ENCODE measurements at regions not wholly inside any gene's neighbourhood (a gene's known extent, or its start where the extent isn't known, plus 50 kb on each side); places are given as distances from the start of the nearest gene placed in this dataset.
"Not testable (repeated sequence)": the region's sequence is repeated elsewhere in the genome, so short reads cannot be mapped to it uniquely, and the experiment has no call there.

- Histone ChIP-seq H3K9me3 (ENCODE audit: control insufficient read depth, low read length) (no peaks in the 10 kb centered on the region), H3K9ac (ENCODE audit: low read length) (no peak overlapping the region), H3K36me3 (ENCODE audit: control insufficient read depth, insufficient read depth, low read length) (no peaks in the 10 kb centered on the region), H3K4me3 (ENCODE audit: low read length) (no peak overlapping the region), H3K27me3 (ENCODE audit: control insufficient read depth, insufficient read depth, low read length) (peaks cover 17% of the 10 kb centered on the region), H3K4me1 (ENCODE audit: control insufficient read depth, insufficient read depth, low read length) (peaks cover 17% of the 10 kb centered on the region)
Measured at GRCh38 chr11:129705933-129706332, 109.7 kb upstream of the TMEM45B start.

- Histone ChIP-seq H3K9me3 (ENCODE audit: control insufficient read depth, low read length) (no peaks in the 10 kb centered on the region), H3K9ac (ENCODE audit: low read length) (no peak overlapping the region), H3K36me3 (ENCODE audit: control insufficient read depth, insufficient read depth, low read length) (no peaks in the 10 kb centered on the region), H3K27me3 (ENCODE audit: control insufficient read depth, insufficient read depth, low read length) (peaks cover 6% of the 10 kb centered on the region), H3K4me3 (ENCODE audit: low read length) (no peak overlapping the region), H3K4me1 (ENCODE audit: control insufficient read depth, insufficient read depth, low read length) (peaks cover 2% of the 10 kb centered on the region)
Measured at GRCh38 chr11:129709801-129710398, 105.7 kb upstream of the TMEM45B start.

GRCh38 chr11:129710423-129710822 is 105.2 kb upstream of the TMEM45B start:
- no peaks in the 10 kb centered on the region for H3K36me3 ChIP-seq (ENCODE audit: control insufficient read depth, insufficient read depth, low read length)
- no peak overlapping the region for H3K9ac ChIP-seq (ENCODE audit: low read length)
- no peaks in the 10 kb centered on the region for H3K9me3 ChIP-seq (ENCODE audit: control insufficient read depth, low read length)
- no peak overlapping the region for H3K4me3 ChIP-seq (ENCODE audit: low read length)
- no peaks in the 10 kb centered on the region for H3K4me1 ChIP-seq (ENCODE audit: control insufficient read depth, insufficient read depth, low read length)
- H3K27me3 ChIP-seq (ENCODE audit: control insufficient read depth, insufficient read depth, low read length) = peaks cover 6% of the 10 kb centered on the region

GRCh38 chr11:129711760-129712159 is 103.9 kb upstream of the TMEM45B start:
- Histone ChIP-seq H3K27me3 (ENCODE audit: control insufficient read depth, insufficient read depth, low read length) (peaks cover 6% of the 10 kb centered on the region), H3K9ac (ENCODE audit: low read length) (no peak overlapping the region), H3K9me3 (ENCODE audit: control insufficient read depth, low read length) (no peaks in the 10 kb centered on the region), H3K4me3 (ENCODE audit: low read length) (no peak overlapping the region), H3K4me1 (ENCODE audit: control insufficient read depth, insufficient read depth, low read length) (no peaks in the 10 kb centered on the region), H3K36me3 (ENCODE audit: control insufficient read depth, insufficient read depth, low read length) (no peaks in the 10 kb centered on the region)

- not testable (repeated sequence) for H3K4me1 ChIP-seq (ENCODE audit: control insufficient read depth, insufficient read depth, low read length); H3K9ac ChIP-seq (ENCODE audit: low read length); H3K36me3 ChIP-seq (ENCODE audit: control insufficient read depth, insufficient read depth, low read length); H3K9me3 ChIP-seq (ENCODE audit: control insufficient read depth, low read length); H3K27me3 ChIP-seq (ENCODE audit: control insufficient read depth, insufficient read depth, low read length); H3K4me3 ChIP-seq (ENCODE audit: low read length)
Measured at GRCh38 chr11:129712486-129713240, 103.0 kb upstream of the TMEM45B start.

- H3K9me3 ChIP-seq (ENCODE audit: control insufficient read depth, low read length) = no peaks in the 10 kb centered on the region
- H3K27me3 ChIP-seq (ENCODE audit: control insufficient read depth, insufficient read depth, low read length) = no peaks in the 10 kb centered on the region
- H3K4me1 ChIP-seq (ENCODE audit: control insufficient read depth, insufficient read depth, low read length) = no peaks in the 10 kb centered on the region
- no peak overlapping the region for H3K9ac ChIP-seq (ENCODE audit: low read length)
- no peaks in the 10 kb centered on the region for H3K36me3 ChIP-seq (ENCODE audit: control insufficient read depth, insufficient read depth, low read length)
- H3K4me3 ChIP-seq (ENCODE audit: low read length) = no peak overlapping the region
Measured at GRCh38 chr11:129719037-129719436, 96.6 kb upstream of the TMEM45B start.

GRCh38 chr11:129720156-129720555 is 95.5 kb upstream of the TMEM45B start:
- H3K9me3 ChIP-seq (ENCODE audit: control insufficient read depth, low read length) = no peaks in the 10 kb centered on the region
- no peaks in the 10 kb centered on the region for H3K4me1 ChIP-seq (ENCODE audit: control insufficient read depth, insufficient read depth, low read length)
- H3K36me3 ChIP-seq (ENCODE audit: control insufficient read depth, insufficient read depth, low read length) = no peaks in the 10 kb centered on the region
- H3K9ac ChIP-seq (ENCODE audit: low read length) = no peak overlapping the region
- H3K4me3 ChIP-seq (ENCODE audit: low read length) = no peak overlapping the region
- no peaks in the 10 kb centered on the region for H3K27me3 ChIP-seq (ENCODE audit: control insufficient read depth, insufficient read depth, low read length)

- Histone ChIP-seq H3K27me3 (ENCODE audit: control insufficient read depth, insufficient read depth, low read length) (no peaks in the 10 kb centered on the region), H3K36me3 (ENCODE audit: control insufficient read depth, insufficient read depth, low read length) (no peaks in the 10 kb centered on the region), H3K9me3 (ENCODE audit: control insufficient read depth, low read length) (no peaks in the 10 kb centered on the region), H3K4me3 (ENCODE audit: low read length) (no peak overlapping the region), H3K4me1 (ENCODE audit: control insufficient read depth, insufficient read depth, low read length) (no peaks in the 10 kb centered on the region), H3K9ac (ENCODE audit: low read length) (no peak overlapping the region)
Measured at GRCh38 chr11:129720994-129721393, 94.7 kb upstream of the TMEM45B start.

- H3K36me3 ChIP-seq (ENCODE audit: control insufficient read depth, insufficient read depth, low read length) = no peaks in the 10 kb centered on the region
- H3K9me3 ChIP-seq (ENCODE audit: control insufficient read depth, low read length) = no peaks in the 10 kb centered on the region
- H3K9ac ChIP-seq (ENCODE audit: low read length) = no peak overlapping the region
Measured at GRCh38 chr11:129721685-129722084, 94.0 kb upstream of the TMEM45B start.

GRCh38 chr11:129722529-129722928 is 93.1 kb upstream of the TMEM45B start:
- Histone ChIP-seq H3K27me3 (ENCODE audit: control insufficient read depth, insufficient read depth, low read length) (no peaks in the 10 kb centered on the region), H3K4me3 (ENCODE audit: low read length) (no peak overlapping the region), H3K4me1 (ENCODE audit: control insufficient read depth, insufficient read depth, low read length) (no peaks in the 10 kb centered on the region), H3K36me3 (ENCODE audit: control insufficient read depth, insufficient read depth, low read length) (no peaks in the 10 kb centered on the region), H3K9ac (ENCODE audit: low read length) (no peak overlapping the region), H3K9me3 (ENCODE audit: control insufficient read depth, low read length) (no peaks in the 10 kb centered on the region)

More at GRCh38 chr11:129721685-129722084, 94.0 kb upstream of the TMEM45B start:
- no peaks in the 10 kb centered on the region for H3K4me1 ChIP-seq (ENCODE audit: control insufficient read depth, insufficient read depth, low read length)
- H3K4me3 ChIP-seq (ENCODE audit: low read length) = no peak overlapping the region
- H3K27me3 ChIP-seq (ENCODE audit: control insufficient read depth, insufficient read depth, low read length) = no peaks in the 10 kb centered on the region

GRCh38 chr11:129723146-129723760 is 92.4 kb upstream of the TMEM45B start:
- no peaks in the 10 kb centered on the region for H3K9me3 ChIP-seq (ENCODE audit: control insufficient read depth, low read length)
- no peak overlapping the region for H3K4me3 ChIP-seq (ENCODE audit: low read length)
- no peaks in the 10 kb centered on the region for H3K4me1 ChIP-seq (ENCODE audit: control insufficient read depth, insufficient read depth, low read length)
- H3K36me3 ChIP-seq (ENCODE audit: control insufficient read depth, insufficient read depth, low read length) = no peaks in the 10 kb centered on the region
- no peak overlapping the region for H3K9ac ChIP-seq (ENCODE audit: low read length)
- H3K27me3 ChIP-seq (ENCODE audit: control insufficient read depth, insufficient read depth, low read length) = no peaks in the 10 kb centered on the region

GRCh38 chr11:129723761-129724162 is 91.9 kb upstream of the TMEM45B start:
- no peaks in the 10 kb centered on the region for H3K36me3 ChIP-seq (ENCODE audit: control insufficient read depth, insufficient read depth, low read length)
- H3K9me3 ChIP-seq (ENCODE audit: control insufficient read depth, low read length) = no peaks in the 10 kb centered on the region
- H3K4me1 ChIP-seq (ENCODE audit: control insufficient read depth, insufficient read depth, low read length) = peaks cover 3% of the 10 kb centered on the region
- no peak overlapping the region for H3K4me3 ChIP-seq (ENCODE audit: low read length)
- no peaks in the 10 kb centered on the region for H3K27me3 ChIP-seq (ENCODE audit: control insufficient read depth, insufficient read depth, low read length)
- H3K9ac ChIP-seq (ENCODE audit: low read length) = no peak overlapping the region

All from mucosa of stomach (tissue), 1 donor.